HCEC 1CT (cell line): ENCODE measurements at regions not wholly inside any gene's neighbourhood (a gene's known extent, or its start where the extent isn't known, plus 50 kb on each side); places are given as distances from the start of the nearest gene placed in this dataset.

Source experiments
- DNase-seq: peaks from one replicate; pipeline ENCODE4 v3.0.0-alpha.2; 2017

GRCh38 chr14:22513066-22513812 is 75.8 kb downstream of the DAD1 start:
- DNase-seq: no peak

GRCh38 chr14:22512106-22512814 is 76.8 kb downstream of the DAD1 start:
- DNase-seq: no peak

- DNase-seq: peak; percentile 64
These were observed 78.4 kb downstream of the DAD1 start for GRCh38 chr14:22510527-22511110.

GRCh38 chr14:22509751-22510300 is 79.2 kb downstream of the DAD1 start:
- DNase-seq: no peak

GRCh38 chr14:22509036-22509709 is 79.9 kb downstream of the DAD1 start:
- DNase-seq: no peak

- DNase-seq: no peak
These were observed 80.4 kb downstream of the DAD1 start for GRCh38 chr14:22508662-22509035.

- DNase-seq: no peak
These were observed 80.9 kb downstream of the DAD1 start for GRCh38 chr14:22508150-22508457.

- DNase-seq: no peak
These were observed 82.2 kb downstream of the DAD1 start for GRCh38 chr14:22506778-22507351.

GRCh38 chr14:22506378-22506710 is 82.7 kb downstream of the DAD1 start:
- no peak for DNase-seq

GRCh38 chr14:22505697-22506377 is 83.2 kb downstream of the DAD1 start:
- no peak for DNase-seq

GRCh38 chr14:22505309-22505696 is 83.7 kb downstream of the DAD1 start:
- no peak for DNase-seq

- no peak for DNase-seq
These were observed 86.5 kb downstream of the DAD1 start for GRCh38 chr14:22502551-22502950.

- DNase-seq: no peak
These were observed 87.0 kb downstream of the DAD1 start for GRCh38 chr14:22502007-22502406.

GRCh38 chr14:22500954-22501726 is 87.9 kb downstream of the DAD1 start:
- no peak for DNase-seq

- DNase-seq: no peak
These were observed 88.5 kb downstream of the DAD1 start for GRCh38 chr14:22500525-22500924.

GRCh38 chr14:22497671-22498093 is 91.3 kb downstream of the DAD1 start:
- DNase-seq: no peak

GRCh38 chr14:22497144-22497423 is 91.9 kb downstream of the DAD1 start:
- DNase-seq: no peak

- no peak for DNase-seq
These were observed 94.4 kb downstream of the DAD1 start for GRCh38 chr14:22494486-22495135.

GRCh38 chr14:22493753-22494152 is 95.3 kb downstream of the DAD1 start:
- no peak for DNase-seq

- DNase-seq: no peak
These were observed 96.1 kb downstream of the DAD1 start for GRCh38 chr14:22492622-22493542.
